SU-DHL-6 (cell line): ENCODE measurements at regions not wholly inside any gene's neighbourhood (a gene's known extent, or its start where the extent isn't known, plus 50 kb on each side); places are given as distances from the start of the nearest gene placed in this dataset.

Experiments used
- H2AFZ ChIP-seq: fragments of 200-600 bp; sonication (generic); 2 replicates; pipeline ENCODE4 v1.6.1; 2014; ENCODE audit warnings: low read depth, mild to moderate bottlenecking, moderate library complexity, mixed read lengths, antibody characterized with exemption, low read length; ENCODE audit not compliant: severe bottlenecking
- H3F3A ChIP-seq: fragments of 200-600 bp; shearing (Covaris generic); 2 replicates; pipeline ENCODE4 v1.6.0; 2016; ENCODE audit warnings: antibody characterized with exemption, mild to moderate bottlenecking; ENCODE audit not compliant: insufficient read depth
- H3K27ac ChIP-seq: fragments of 200-600 bp; sonication (generic); 2 replicates; pipeline ENCODE4 v1.5.1; 2016; ENCODE audit warnings: low read depth, mild to moderate bottlenecking, low read length, moderate library complexity, mixed read lengths
- H3K27me3 ChIP-seq: fragments of 200-600 bp; sonication (generic), shearing (Covaris generic); 2 replicates; pipeline ENCODE4 v1.6.0; 2014; ENCODE audit warnings: mild to moderate bottlenecking, low read length
- H3K36me3 ChIP-seq: fragments of 200-600 bp; sonication (generic); 2 replicates; pipeline ENCODE4 v1.6.1; 2014; ENCODE audit warnings: mild to moderate bottlenecking, low read length, mixed read lengths
- H3K4me2 ChIP-seq: fragments of 300-600, 200-600 bp; shearing (Covaris generic), sonication (generic); 2 replicates; pipeline ENCODE4 v1.6.0; 2014; ENCODE audit warnings: low read length, low read depth, mild to moderate bottlenecking; ENCODE audit not compliant: poor library complexity, severe bottlenecking
- H3K4me3 ChIP-seq: fragments of 200-600 bp; sonication (generic); 2 replicates; pipeline ENCODE4 v1.5.1; 2014; ENCODE audit warnings: antibody characterized with exemption, low read length, mild to moderate bottlenecking, mixed read lengths; ENCODE audit not compliant: insufficient read depth, poor library complexity, severe bottlenecking
- H3K79me2 ChIP-seq: fragments of 200-600 bp; sonication (generic); 2 replicates; pipeline ENCODE4 v1.6.1; 2014; ENCODE audit warnings: mild to moderate bottlenecking, low read length, moderate library complexity; ENCODE audit not compliant: insufficient read depth
- H3K9ac ChIP-seq: fragments of 200-600 bp; sonication (generic); 2 replicates; pipeline ENCODE4 v1.7.0; 2014; ENCODE audit warnings: mild to moderate bottlenecking, low read length
- H3K9me2 ChIP-seq: fragments of 200-600 bp; sonication (generic); replicated peaks from 2 replicates; pipeline ENCODE4 v1.6.1; 2014; ENCODE audit warnings: low read length; ENCODE audit not compliant: insufficient read depth
- H3K9me3 ChIP-seq: fragments of 200-600 bp; sonication (generic); 2 replicates; pipeline ENCODE4 v1.6.1; 2014; ENCODE audit warnings: low read length, mixed read lengths; ENCODE audit not compliant: insufficient read depth
- H4K20me1 ChIP-seq: fragments of 200-600 bp; sonication (generic); 2 replicates; pipeline ENCODE4 v1.6.1; 2014; ENCODE audit warnings: low read depth, mild to moderate bottlenecking, antibody characterized with exemption, low read length, moderate library complexity, mixed read lengths
- EZH2phosphoT487 ChIP-seq: fragments of 200-600 bp; sonication (generic), shearing (Covaris generic); conservative IDR thresholded peaks from 2 replicates; pipeline ENCODE4 v1.6.1; 2018; ENCODE audit warnings: mild to moderate bottlenecking, antibody characterized with exemption, low read length, moderate library complexity, mixed read lengths
- TF ChIP-seq, protein P1 (sequence below): fragments of 200-600 bp; sonication (generic); IDR thresholded peaks from one replicate; pipeline ENCODE4 v1.5.1; 2017; ENCODE audit warnings: antibody characterized with exemption, mild to moderate bottlenecking, low read length, moderate library complexity; ENCODE audit not compliant: insufficient read depth, poor library complexity, severe bottlenecking

DNA sequence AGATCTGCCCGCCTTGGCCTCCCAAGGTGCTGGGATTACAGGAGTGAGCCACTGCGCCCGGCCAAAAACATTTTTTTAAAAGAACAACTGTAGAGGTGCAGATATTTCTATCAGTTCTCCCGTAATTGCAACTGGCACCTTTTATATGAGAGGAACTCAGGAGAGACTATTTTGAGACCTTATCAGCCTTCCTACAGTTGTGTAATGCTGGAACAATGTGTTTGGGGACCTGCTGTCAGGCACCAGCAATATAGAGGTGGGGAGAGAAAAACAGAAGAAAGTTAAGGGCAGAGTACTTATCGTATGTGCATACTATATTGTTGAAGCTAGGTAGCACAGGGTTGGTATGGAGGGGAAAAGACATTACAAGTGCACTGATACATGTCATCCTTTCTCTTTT is 343.8 kb upstream of the ANKRD30A start:
- Histone ChIP-seq H3K36me3 (no peaks in the 10 kb centered on the region), H3K9ac (no peak overlapping the region), H3K9me3 (no peaks in the 10 kb centered on the region), H3K79me2 (no peaks in the 10 kb centered on the region), H3K9me2 (no peaks in the 10 kb centered on the region), H2AFZ (no peak overlapping the region), H3K27ac (no peak overlapping the region), H3K4me3 (no peak overlapping the region), H3F3A (no peaks in the 10 kb centered on the region), H3K27me3 (no peaks in the 10 kb centered on the region), H4K20me1 (no peaks in the 10 kb centered on the region), H3K4me2 (no peak overlapping the region)
- TF ChIP-seq EZH2phosphoT487, result no peak
- TF ChIP-seq, protein P1, sequence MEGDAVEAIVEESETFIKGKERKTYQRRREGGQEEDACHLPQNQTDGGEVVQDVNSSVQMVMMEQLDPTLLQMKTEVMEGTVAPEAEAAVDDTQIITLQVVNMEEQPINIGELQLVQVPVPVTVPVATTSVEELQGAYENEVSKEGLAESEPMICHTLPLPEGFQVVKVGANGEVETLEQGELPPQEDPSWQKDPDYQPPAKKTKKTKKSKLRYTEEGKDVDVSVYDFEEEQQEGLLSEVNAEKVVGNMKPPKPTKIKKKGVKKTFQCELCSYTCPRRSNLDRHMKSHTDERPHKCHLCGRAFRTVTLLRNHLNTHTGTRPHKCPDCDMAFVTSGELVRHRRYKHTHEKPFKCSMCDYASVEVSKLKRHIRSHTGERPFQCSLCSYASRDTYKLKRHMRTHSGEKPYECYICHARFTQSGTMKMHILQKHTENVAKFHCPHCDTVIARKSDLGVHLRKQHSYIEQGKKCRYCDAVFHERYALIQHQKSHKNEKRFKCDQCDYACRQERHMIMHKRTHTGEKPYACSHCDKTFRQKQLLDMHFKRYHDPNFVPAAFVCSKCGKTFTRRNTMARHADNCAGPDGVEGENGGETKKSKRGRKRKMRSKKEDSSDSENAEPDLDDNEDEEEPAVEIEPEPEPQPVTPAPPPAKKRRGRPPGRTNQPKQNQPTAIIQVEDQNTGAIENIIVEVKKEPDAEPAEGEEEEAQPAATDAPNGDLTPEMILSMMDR, result no peak

DNA sequence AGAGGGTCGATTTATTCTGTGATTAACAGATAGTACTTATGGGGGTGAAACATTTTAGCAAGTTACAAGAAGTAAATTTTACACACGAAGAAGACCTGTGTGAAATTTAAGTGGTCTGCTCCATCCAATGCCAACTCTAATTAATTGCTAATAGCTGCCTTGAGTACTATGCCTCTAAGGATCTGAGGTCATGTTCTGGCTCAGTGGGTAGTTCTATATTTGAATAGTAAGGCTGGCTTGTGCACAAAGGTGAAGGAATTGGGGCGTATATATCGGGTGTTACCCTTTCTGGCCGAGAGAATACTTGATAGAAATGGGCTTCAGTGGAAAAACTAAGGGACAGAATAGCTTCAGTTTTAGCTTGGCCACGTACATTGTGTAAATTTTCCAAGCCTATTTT is 345.2 kb upstream of the ANKRD30A start:
- Histone ChIP-seq H3K4me3 (no peak overlapping the region), H3F3A (no peaks in the 10 kb centered on the region), H3K9ac (no peak overlapping the region), H3K36me3 (no peaks in the 10 kb centered on the region), H2AFZ (no peak overlapping the region), H4K20me1 (no peaks in the 10 kb centered on the region), H3K79me2 (no peaks in the 10 kb centered on the region), H3K9me3 (no peaks in the 10 kb centered on the region), H3K9me2 (no peaks in the 10 kb centered on the region), H3K27me3 (no peaks in the 10 kb centered on the region), H3K4me2 (no peak overlapping the region), H3K27ac (no peak overlapping the region)
- TF ChIP-seq, protein P1, result no peak
- no peak for TF ChIP-seq EZH2phosphoT487

DNA sequence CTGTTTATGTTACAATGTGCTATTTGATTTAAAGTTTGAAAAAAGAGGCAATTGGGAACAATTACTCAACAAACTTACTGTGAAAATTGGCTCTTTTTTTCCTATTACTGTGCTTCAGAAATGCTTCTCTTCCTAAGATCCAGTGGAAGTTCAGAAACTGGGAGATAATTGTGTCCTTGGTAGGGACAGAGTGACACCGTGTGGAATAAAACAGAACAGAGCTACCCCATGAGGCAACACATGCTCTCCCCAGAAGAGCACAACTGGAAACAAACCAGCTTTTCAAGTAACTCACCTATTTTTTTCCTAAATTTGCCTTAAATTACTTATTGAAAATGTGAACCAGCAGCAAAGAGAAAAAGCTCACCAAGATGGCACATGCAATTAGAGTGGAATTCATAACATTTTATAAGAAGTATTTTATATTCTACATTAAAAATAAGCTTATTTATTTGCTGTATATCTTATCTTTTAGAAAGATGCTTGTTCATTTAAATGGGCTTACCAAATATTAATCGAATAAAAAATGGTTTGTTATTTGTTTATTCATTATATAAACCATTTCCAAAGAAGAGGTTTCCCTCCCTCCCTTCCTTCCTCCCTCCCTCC is 346.1 kb upstream of the ANKRD30A start:
- TF ChIP-seq EZH2phosphoT487, result no peak
- TF ChIP-seq, protein P1, result no peak
- no peak overlapping the region for H3K27ac ChIP-seq
- no peaks in the 10 kb centered on the region for H3K79me2 ChIP-seq
- no peaks in the 10 kb centered on the region for H3K9me3 ChIP-seq
- no peak overlapping the region for H3K4me3 ChIP-seq
- no peaks in the 10 kb centered on the region for H3F3A ChIP-seq
- no peaks in the 10 kb centered on the region for H3K36me3 ChIP-seq
- H2AFZ ChIP-seq, result no peak overlapping the region
- no peak overlapping the region for H3K9ac ChIP-seq
- H3K9me2 ChIP-seq, result no peaks in the 10 kb centered on the region
- no peak overlapping the region for H3K4me2 ChIP-seq
- no peaks in the 10 kb centered on the region for H4K20me1 ChIP-seq
- H3K27me3 ChIP-seq, result no peaks in the 10 kb centered on the region
